Psoas muscle (tissue), 7 donors: ENCODE measurements at regions not wholly inside any gene's neighbourhood (a gene's known extent, or its start where the extent isn't known, plus 50 kb on each side); places are given as distances from the start of the nearest gene placed in this dataset.

Source experiments
- ATAC-seq, 4 donors: fragments of 200-7000 bp; cut with Tn5 transposase; one replicate each; pipeline ENCODE4 v1.9.1; 2020; ENCODE audit warnings: moderate library complexity in 3 of 4, mild to moderate bottlenecking in 2 of 4
- DNase-seq, 2 donors: peaks; one replicate each; pipeline ENCODE4 v3.0.0-alpha.2; 2020
- H3K27ac ChIP-seq: fragments of 200-600 bp; one replicate; pipeline ENCODE4 v1.8.0; 2022
- H3K27me3 ChIP-seq, 3 donors: fragments of 200-600 bp in 1 of 3; one replicate each; pipeline versions ENCODE4 v1.6.1 to v1.8.0; 2013 to 2022; ENCODE audit warnings: low read length in 2 of 3, mild to moderate bottlenecking in 2 of 3, moderate library complexity in 1 of 3; ENCODE audit not compliant: insufficient read depth in 3 of 3
- H3K36me3 ChIP-seq, 2 donors: fragments of 200-600 bp in 1 of 2; one replicate each; pipeline versions ENCODE4 v1.6.1 to v1.8.0; 2013 to 2022; ENCODE audit warnings: low read depth in 1 of 2, mild to moderate bottlenecking in 1 of 2, moderate library complexity in 1 of 2; ENCODE audit not compliant: insufficient read depth in 1 of 2
- H3K4me1 ChIP-seq: fragments of 200-600 bp; one replicate; pipeline ENCODE4 v1.8.0; 2022
- H3K4me3 ChIP-seq: fragments of 200-600 bp; one replicate; pipeline ENCODE4 v1.8.0; 2022; ENCODE audit warnings: mild to moderate bottlenecking
- H3K9me3 ChIP-seq: fragments of 200-600 bp; one replicate; pipeline ENCODE4 v1.8.0; 2022
- CTCF ChIP-seq: fragments of 200-600 bp; IDR thresholded peaks from one replicate; pipeline ENCODE4 v1.8.0; 2022; ENCODE audit warnings: antibody characterized with exemption
- WGBS, 3 donors: extraction: QIAGEN DNeasy Blood & Tissue Kit; methylation state at CpG; one replicate each; pipeline versions ENCODE4 v1.1.6 to v1.1.7; 2013; 5-methylcytosine and 5-hydroxymethylcytosine counted together
- intact Hi-C, 2 donors: fragments of 100-400 bp; cut with DNase I; formaldehyde crosslinking; loops; one replicate each; pipeline versions ENCODE4 v1.11.0 to v1.14.2; 2022
- donor health status: healthy with polysubstance abuse.
- donor health status: DM: no; HTN: no; CAD: no; lungs with moderate emphysema.
- donor health status: Bipolar disorder and iron deficiency.
- donor health status: healthy.
- donor health status: DM: yes; HTN: yes; CAD: no.
- donor health status: DM: no; HTN: no; CAD: no.
- donor health status: DM: yes; HTN: yes; CAD: no.

- TF ChIP-seq CTCF: no peak
- no peak for DNase-seq
- H3K9me3 ChIP-seq: no peaks in the 10 kb centered on the region
- H3K36me3 ChIP-seq: no peaks in the 10 kb centered on the region
- no peak overlapping the region for H3K27ac ChIP-seq
- no peaks in the 10 kb centered on the region for H3K4me1 ChIP-seq
- H3K27me3 ChIP-seq: no peaks in the 10 kb centered on the region
- ATAC-seq: no peak
- intact Hi-C loops: no loop called here
- no peak overlapping the region for H3K4me3 ChIP-seq
- 77 to 81% (median 81%) methylated on average over 5 of the region's 5 CpGs for WGBS, 3 donors
Measured at GRCh38 chr3:31265646-31266428, 266.9 kb upstream of the STT3B start.

- ATAC-seq: no peak
- H3K27me3 ChIP-seq: no peaks in the 10 kb centered on the region
- 69 to 80% (median 77%) methylated on average over 7 of the region's 7 CpGs for WGBS, 3 donors
- no peak overlapping the region for H3K4me3 ChIP-seq
- H3K36me3 ChIP-seq: no peaks in the 10 kb centered on the region
- intact Hi-C loops: no loop called here
- no peak overlapping the region for H3K27ac ChIP-seq
- no peaks in the 10 kb centered on the region for H3K9me3 ChIP-seq
- no peaks in the 10 kb centered on the region for H3K4me1 ChIP-seq
- DNase-seq: no peak
- no peak for TF ChIP-seq CTCF
Measured at GRCh38 chr3:31268868-31269267, 263.9 kb upstream of the STT3B start.

- no peaks in the 10 kb centered on the region for H3K4me1 ChIP-seq
- no peak for TF ChIP-seq CTCF
- H3K27me3 ChIP-seq: no peaks in the 10 kb centered on the region
- intact Hi-C loops: no loop called here
- DNase-seq: no peak
- no peak for ATAC-seq
- no peak overlapping the region for H3K27ac ChIP-seq
- H3K36me3 ChIP-seq: no peaks in the 10 kb centered on the region
- no peaks in the 10 kb centered on the region for H3K9me3 ChIP-seq
- H3K4me3 ChIP-seq: no peak overlapping the region
Measured at GRCh38 chr3:31270010-31270409, 262.7 kb upstream of the STT3B start.

- WGBS, 3 donors: 77 to 83% (median 78%) methylated on average over 3 of the region's 3 CpGs
- ATAC-seq (no peak), DNase-seq (no peak)
- Histone ChIP-seq H3K27ac (no peak overlapping the region), H3K4me1 (no peaks in the 10 kb centered on the region), H3K36me3 (no peaks in the 10 kb centered on the region), H3K4me3 (no peak overlapping the region), H3K9me3 (no peaks in the 10 kb centered on the region), H3K27me3 (no peaks in the 10 kb centered on the region)
- intact Hi-C loops: no loop called here
- TF ChIP-seq CTCF: no peak
Measured at GRCh38 chr3:31274326-31275024, 258.2 kb upstream of the STT3B start.
